OCI-M2 (cell line): ENCODE measurements at regions not wholly inside any gene's neighbourhood (a gene's known extent, or its start where the extent isn't known, plus 50 kb on each side); places are given as distances from the start of the nearest gene placed in this dataset.

Experiments used
- DNase-seq: peaks from one replicate; lab custom pipeline; 2025; ENCODE audit not compliant: unreplicated experiment; lab: John Stamatoyannopoulos, UW

- no peak for DNase-seq
Observed at GRCh38 chr10:83153714-83154113, 985.6 kb upstream of the GHITM start.

- DNase-seq, result no peak
Observed at GRCh38 chr10:83164156-83164555, 975.2 kb upstream of the GHITM start.

GRCh38 chr10:83165265-83165664 lies 974.0 kb upstream of the GHITM start:
- DNase-seq, result no peak

GRCh38 chr10:83166344-83166743 lies 973.0 kb upstream of the GHITM start:
- DNase-seq, result no peak

- no peak for DNase-seq
Observed at GRCh38 chr10:83167081-83167480, 972.2 kb upstream of the GHITM start.

- DNase-seq, result no peak
Observed at GRCh38 chr10:83176901-83177300, 962.4 kb upstream of the GHITM start.

- DNase-seq, result no peak
Observed at GRCh38 chr10:83178526-83178925, 960.8 kb upstream of the GHITM start.

- DNase-seq, result no peak
Observed at GRCh38 chr10:83179371-83179770, 959.9 kb upstream of the GHITM start.

- no peak for DNase-seq
Observed at GRCh38 chr10:83182076-83182475, 957.2 kb upstream of the GHITM start.

- DNase-seq, result no peak
Observed at GRCh38 chr10:83184641-83185040, 954.7 kb upstream of the GHITM start.

- no peak for DNase-seq
Observed at GRCh38 chr10:83190614-83191013, 948.7 kb upstream of the GHITM start.

GRCh38 chr10:83193026-83193425 lies 946.3 kb upstream of the GHITM start:
- no peak for DNase-seq

- no peak for DNase-seq
Observed at GRCh38 chr10:83195021-83195420, 944.3 kb upstream of the GHITM start.

- DNase-seq, result no peak
Observed at GRCh38 chr10:83199374-83199773, 939.9 kb upstream of the GHITM start.

GRCh38 chr10:83205861-83206260 lies 933.4 kb upstream of the GHITM start:
- DNase-seq, result no peak

GRCh38 chr10:83212632-83213334 lies 926.5 kb upstream of the GHITM start:
- no peak for DNase-seq

- no peak for DNase-seq
Observed at GRCh38 chr10:83214136-83214535, 925.2 kb upstream of the GHITM start.

- DNase-seq, result no peak
Observed at GRCh38 chr10:83218205-83218604, 921.1 kb upstream of the GHITM start.

- DNase-seq, result no peak
Observed at GRCh38 chr10:83222300-83222699, 917.0 kb upstream of the GHITM start.

- DNase-seq, result no peak
Observed at GRCh38 chr10:83222832-83223742, 916.2 kb upstream of the GHITM start.

- no peak for DNase-seq
Observed at GRCh38 chr10:83225781-83226180, 913.5 kb upstream of the GHITM start.

GRCh38 chr10:83229991-83230390 lies 909.3 kb upstream of the GHITM start:
- DNase-seq, result no peak
